Panc1 (cell line): ENCODE measurements at regions not wholly inside any gene's neighbourhood (a gene's known extent, or its start where the extent isn't known, plus 50 kb on each side); places are given as distances from the start of the nearest gene placed in this dataset.

Experiments
- ATAC-seq: fragments of 200-7000 bp; cut with Tn5 transposase; 2 replicates; pipeline ENCODE4 v1.9.1; 2020; ENCODE audit warnings: mild to moderate bottlenecking, moderate library complexity
- BruUV-seq: library from RNA; stranded (reverse); fragments of 400-500 nt; replicated peaks from 2 replicates; lab custom pipeline; 2021; lab: Mats Ljungman, UMichigan
- CTCF ChIA-PET: fragments of 300-600 bp; sonication (Branson Sonifier 250); formaldehyde crosslinking; loops from one replicate; lab custom pipeline; 2022; ENCODE audit warnings: antibody characterized with exemption; lab: Charles Lee
- POLR2A ChIA-PET: fragments of 300-600 bp; sonication (Branson Sonifier 250); formaldehyde crosslinking; loops from one replicate; lab custom pipeline; 2022; ENCODE audit warnings: antibody characterized with exemption; lab: Charles Lee
- DNase-seq: peaks from one replicate; pipeline ENCODE4 v3.0.0-alpha.2; 2010; ENCODE audit warnings: low read depth, low spot score
- H3K27ac ChIP-seq: 2 replicates; pipeline ENCODE4 v1.5.1; 2011; ENCODE audit warnings: mild to moderate bottlenecking, low read length, inconsistent platforms
- H3K27me3 ChIP-seq: fragments of 200-500 bp; sonication (Bioruptor generic); 2 replicates; pipeline ENCODE4 v1.6.0; 2014; ENCODE audit warnings: low read length, inconsistent platforms; ENCODE audit not compliant: control insufficient read depth, insufficient read depth
- H3K36me3 ChIP-seq: fragments of 200-500 bp; sonication (Bioruptor generic); 2 replicates; pipeline ENCODE4 v1.5.1; 2014; ENCODE audit warnings: inconsistent platforms, mild to moderate bottlenecking, low read length, moderate library complexity; ENCODE audit not compliant: control insufficient read depth, insufficient read depth
- H3K4me1 ChIP-seq: 2 replicates; pipeline ENCODE4 v1.5.1; 2011; ENCODE audit warnings: inconsistent platforms, mild to moderate bottlenecking, low read length, moderate library complexity; ENCODE audit not compliant: control insufficient read depth, insufficient read depth
- H3K4me3 ChIP-seq, 2 experiments: 2 replicates each; pipeline ENCODE4 v1.5.1; 2011 to 2012; ENCODE audit warnings: low read depth in 2 of 2, low read length in 2 of 2, mild to moderate bottlenecking in 2 of 2, inconsistent platforms in 1 of 2, moderate library complexity in 1 of 2
- H3K9me3 ChIP-seq: fragments of 200-500 bp; sonication (Bioruptor generic); 2 replicates; pipeline ENCODE4 v1.5.1; 2014; ENCODE audit warnings: low read depth, mild to moderate bottlenecking, inconsistent platforms, low read length, moderate library complexity; ENCODE audit not compliant: control insufficient read depth, insufficient read depth
- POLR2AphosphoS5 ChIP-seq: IDR thresholded peaks from 2 replicates; pipeline ENCODE4 v1.6.1; 2012; ENCODE audit warnings: mild to moderate bottlenecking, low read depth, low read length, moderate library complexity
- REST ChIP-seq, 2 experiments: IDR thresholded peaks; 2 replicates each; pipeline ENCODE4 v1.6.1; 2011 to 2012; ENCODE audit warnings: low read depth in 2 of 2, control low read depth in 1 of 2, low read length in 1 of 2, mild to moderate bottlenecking in 1 of 2, moderate library complexity in 1 of 2; ENCODE audit not compliant: insufficient read depth in 1 of 2
- SIN3A ChIP-seq: IDR thresholded peaks from 2 replicates; pipeline ENCODE4 v1.6.1; 2012; ENCODE audit warnings: low read depth, mild to moderate bottlenecking, low read length, moderate library complexity, borderline replicate concordance; ENCODE audit not compliant: insufficient read depth
- TCF7L2 ChIP-seq: IDR thresholded peaks from 2 replicates; pipeline ENCODE4 v1.6.1; 2011; ENCODE audit warnings: mild to moderate bottlenecking, low read depth, low read length, inconsistent platforms
- in situ Hi-C: cut with HindIII; loops from 2 replicates; pipeline ENCODE4 v1.10.0; 2016; ENCODE audit warnings: low sequenced_read_pairs, low pct_unique_long_range_greater_than_20kb
- intact Hi-C: fragments of 100-400 bp; cut with micrococcal nuclease; formaldehyde crosslinking; loops from one replicate; pipeline ENCODE4 v1.10.0; 2022; ENCODE audit not compliant: unreplicated experiment
- TF ChIP-seq, protein P1 (sequence below): fragments of 450-650 bp; IDR thresholded peaks from 2 replicates; pipeline ENCODE4 v1.5.1; 2017; ENCODE audit warnings: mild to moderate bottlenecking

DNA sequence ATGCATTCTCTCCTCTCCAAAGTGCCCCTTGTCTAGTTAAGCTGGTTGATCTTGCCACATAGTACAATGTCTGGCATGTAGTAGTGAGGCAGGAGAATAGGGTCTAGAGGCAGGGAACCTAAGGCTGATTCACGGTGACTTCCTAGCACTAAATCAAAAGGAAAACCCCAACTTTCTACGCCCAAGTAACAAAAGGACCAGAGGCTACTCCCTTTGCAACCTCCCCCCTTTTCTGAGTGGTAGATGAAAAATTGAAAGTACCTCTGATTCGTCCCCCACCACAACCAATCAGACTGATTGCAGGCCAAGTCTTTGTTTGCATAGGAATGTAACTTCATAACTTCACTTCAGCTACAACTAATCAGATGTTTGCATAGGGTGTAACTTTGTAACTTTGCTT lies 278.8 kb downstream of the PSAT1 start:
- H3K4me3 ChIP-seq, result no peak overlapping the region
- intact Hi-C loops, result no loop called here
- CTCF ChIA-PET, result no interaction called here
- in situ Hi-C loops, result no loop called here
- BruUV-seq, result no TSS peak
- DNase-seq, result no peak
- TF ChIP-seq, protein P1, sequence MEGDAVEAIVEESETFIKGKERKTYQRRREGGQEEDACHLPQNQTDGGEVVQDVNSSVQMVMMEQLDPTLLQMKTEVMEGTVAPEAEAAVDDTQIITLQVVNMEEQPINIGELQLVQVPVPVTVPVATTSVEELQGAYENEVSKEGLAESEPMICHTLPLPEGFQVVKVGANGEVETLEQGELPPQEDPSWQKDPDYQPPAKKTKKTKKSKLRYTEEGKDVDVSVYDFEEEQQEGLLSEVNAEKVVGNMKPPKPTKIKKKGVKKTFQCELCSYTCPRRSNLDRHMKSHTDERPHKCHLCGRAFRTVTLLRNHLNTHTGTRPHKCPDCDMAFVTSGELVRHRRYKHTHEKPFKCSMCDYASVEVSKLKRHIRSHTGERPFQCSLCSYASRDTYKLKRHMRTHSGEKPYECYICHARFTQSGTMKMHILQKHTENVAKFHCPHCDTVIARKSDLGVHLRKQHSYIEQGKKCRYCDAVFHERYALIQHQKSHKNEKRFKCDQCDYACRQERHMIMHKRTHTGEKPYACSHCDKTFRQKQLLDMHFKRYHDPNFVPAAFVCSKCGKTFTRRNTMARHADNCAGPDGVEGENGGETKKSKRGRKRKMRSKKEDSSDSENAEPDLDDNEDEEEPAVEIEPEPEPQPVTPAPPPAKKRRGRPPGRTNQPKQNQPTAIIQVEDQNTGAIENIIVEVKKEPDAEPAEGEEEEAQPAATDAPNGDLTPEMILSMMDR, result no peak
- TF ChIP-seq REST (IDR thresholded peaks at IDR 0.05; ENCODE audit: insufficient read depth in 1 of 2, low read depth in 2 of 2, low read length in 1 of 2) (no peak), SIN3A (no peak), POLR2AphosphoS5 (no peak), TCF7L2 (no peak)
- POLR2A ChIA-PET, result no interaction called here
- H3K36me3 ChIP-seq, result no peaks in the 10 kb centered on the region
- no peaks in the 10 kb centered on the region for H3K27me3 ChIP-seq
- H3K9me3 ChIP-seq, result no peaks in the 10 kb centered on the region
- H3K27ac ChIP-seq, result no peak overlapping the region
- H3K4me1 ChIP-seq, result no peaks in the 10 kb centered on the region
- no peak for ATAC-seq

DNA sequence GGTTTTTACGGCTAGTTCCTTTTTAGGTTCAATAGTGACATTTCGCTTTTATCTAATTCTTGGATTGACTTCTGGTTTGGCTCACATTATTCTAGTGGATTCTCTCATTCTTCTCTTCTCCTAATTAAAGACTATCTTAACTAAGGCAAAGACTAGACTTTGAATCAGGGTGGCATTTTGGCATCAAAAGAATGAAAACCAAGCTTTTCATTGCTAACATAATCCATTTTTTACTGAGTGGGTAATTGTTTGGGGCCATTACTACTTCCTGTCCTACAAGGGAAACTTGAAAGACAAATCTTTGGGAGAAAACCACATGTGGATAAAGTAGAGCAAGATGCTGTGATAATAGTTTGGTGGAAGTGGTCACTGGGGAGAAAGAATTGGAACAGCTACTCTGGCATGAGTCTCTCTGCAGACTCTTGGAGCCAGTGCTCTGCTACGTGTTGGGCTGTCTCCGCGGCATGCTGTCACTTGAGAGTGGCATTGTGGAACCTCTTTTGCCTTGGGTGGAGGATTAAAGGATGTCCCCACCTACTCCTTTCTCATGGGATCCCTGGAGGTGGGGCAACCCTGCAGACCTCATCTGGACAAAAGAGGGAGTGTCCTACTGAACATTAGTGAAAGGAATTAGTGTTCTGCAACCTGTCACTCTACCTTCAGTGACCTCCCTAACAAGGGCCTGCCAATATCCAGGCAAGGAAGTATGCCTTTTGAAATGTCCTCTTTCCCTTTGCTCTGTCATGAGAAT lies 280.4 kb downstream of the PSAT1 start:
- no peak overlapping the region for H3K4me3 ChIP-seq
- ChIA-PET POLR2A (no interaction called here), CTCF (no interaction called here)
- no peaks in the 10 kb centered on the region for H3K4me1 ChIP-seq
- ATAC-seq (no peak), DNase-seq (no peak)
- H3K36me3 ChIP-seq, result no peaks in the 10 kb centered on the region
- intact Hi-C loops (no loop called here), in situ Hi-C loops (no loop called here)
- TF ChIP-seq TCF7L2, result no peak
- H3K27ac ChIP-seq, result no peak overlapping the region
- H3K27me3 ChIP-seq, result no peaks in the 10 kb centered on the region
- H3K9me3 ChIP-seq, result no peaks in the 10 kb centered on the region
- no TSS peak for BruUV-seq

DNA sequence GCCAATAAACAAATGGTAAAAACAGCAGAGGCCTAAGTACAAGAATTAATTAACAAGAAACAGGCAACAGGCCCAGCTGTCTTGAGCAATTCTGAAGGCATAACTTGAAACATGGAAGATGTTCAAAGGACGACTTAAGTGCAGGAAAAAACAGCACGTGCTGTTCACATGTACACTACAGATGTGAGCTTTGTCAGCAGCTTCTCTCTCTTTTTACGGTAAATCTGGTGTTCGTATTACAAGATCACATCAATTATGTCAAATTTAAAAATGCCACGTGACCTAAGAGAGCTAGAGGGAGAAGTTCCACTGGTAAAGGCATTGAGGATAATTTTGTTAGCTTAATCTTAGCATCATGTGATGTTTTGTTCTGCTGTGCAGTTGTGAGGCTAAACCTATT lies 281.1 kb downstream of the PSAT1 start:
- ChIA-PET CTCF (no interaction called here), POLR2A (no interaction called here)
- H3K4me1 ChIP-seq, result no peaks in the 10 kb centered on the region
- TF ChIP-seq TCF7L2 (no peak), POLR2AphosphoS5 (no peak), REST (IDR thresholded peaks at IDR 0.05; ENCODE audit: insufficient read depth in 1 of 2, low read depth in 2 of 2, low read length in 1 of 2) (no peak), SIN3A (no peak)
- TF ChIP-seq, protein P1, result no peak
- H3K27me3 ChIP-seq, result no peaks in the 10 kb centered on the region
- no peak overlapping the region for H3K4me3 ChIP-seq
- H3K9me3 ChIP-seq, result no peaks in the 10 kb centered on the region
- in situ Hi-C loops, result no loop called here
- DNase-seq, result no peak
- intact Hi-C loops, result no loop called here
- no peak overlapping the region for H3K27ac ChIP-seq
- ATAC-seq, result no peak
- no TSS peak for BruUV-seq
- no peaks in the 10 kb centered on the region for H3K36me3 ChIP-seq
